ENCODE measurements at regions not wholly inside any gene's neighbourhood (a gene's known extent, or its start where the extent isn't known, plus 50 kb on each side); places are given as distances from the start of the nearest gene placed in this dataset.
"Not testable (repeated sequence)": the region's sequence is repeated elsewhere in the genome, so short reads cannot be mapped to it uniquely, and the experiment has no call there.

DNA sequence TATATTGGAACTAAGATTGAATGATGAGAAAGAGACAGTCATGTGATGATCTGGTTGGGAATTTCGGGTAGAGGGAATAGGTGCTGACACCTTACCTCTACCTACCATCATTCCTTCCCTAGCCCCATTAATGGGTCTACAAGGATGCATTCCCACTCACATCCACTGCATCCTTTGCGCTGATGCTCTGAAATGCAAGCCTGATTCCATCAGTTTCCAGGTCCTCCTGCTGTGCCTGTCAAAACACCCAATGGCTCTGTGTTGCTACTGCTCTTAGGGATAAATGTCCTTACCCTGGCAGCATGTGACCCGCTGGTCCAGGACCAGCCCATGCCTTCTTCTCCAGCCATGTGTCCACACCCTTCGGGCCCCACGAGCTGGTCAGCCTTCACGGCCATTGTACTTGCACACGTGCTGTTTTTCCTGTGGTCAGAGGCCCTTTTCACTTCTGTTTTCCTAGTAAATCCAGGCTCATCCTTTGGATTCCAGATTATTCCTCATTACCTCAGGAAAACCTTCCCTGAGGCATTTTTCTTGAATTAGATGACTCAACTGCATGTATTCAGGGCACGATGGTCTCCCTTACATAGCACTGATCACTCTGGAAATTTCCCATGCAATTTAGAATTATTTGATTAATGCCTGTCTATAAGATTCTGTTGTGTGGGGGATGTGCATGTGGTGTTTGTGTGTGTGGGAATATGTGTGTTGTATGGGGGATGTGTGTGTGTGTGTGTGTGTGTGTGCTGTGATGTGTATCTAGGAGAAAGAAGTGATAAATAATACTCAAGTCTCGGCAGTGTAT is 185.0 kb downstream of the DIRAS2 start:
- no peak for DNase-seq

DNA sequence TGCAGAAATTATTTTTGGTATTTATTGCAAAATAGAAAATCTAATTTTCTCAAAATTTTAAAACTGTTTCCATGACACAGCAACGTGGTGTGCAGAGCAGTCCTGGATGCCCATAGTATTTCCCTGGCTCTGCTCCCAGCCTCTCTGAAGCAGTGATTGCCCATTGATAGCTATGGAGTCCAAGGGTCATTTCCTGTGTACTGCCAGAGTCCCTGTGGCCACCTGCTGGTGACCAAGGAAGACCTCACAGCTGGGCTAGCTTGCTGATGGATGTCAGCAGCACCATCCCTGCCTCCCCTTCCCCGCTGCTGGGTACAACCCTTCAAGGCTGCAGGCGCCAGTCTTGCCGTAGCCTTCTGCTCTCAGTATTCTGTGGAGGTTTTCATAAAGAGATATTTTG is 184.1 kb downstream of the DIRAS2 start:
- DNase-seq, result no peak

DNA sequence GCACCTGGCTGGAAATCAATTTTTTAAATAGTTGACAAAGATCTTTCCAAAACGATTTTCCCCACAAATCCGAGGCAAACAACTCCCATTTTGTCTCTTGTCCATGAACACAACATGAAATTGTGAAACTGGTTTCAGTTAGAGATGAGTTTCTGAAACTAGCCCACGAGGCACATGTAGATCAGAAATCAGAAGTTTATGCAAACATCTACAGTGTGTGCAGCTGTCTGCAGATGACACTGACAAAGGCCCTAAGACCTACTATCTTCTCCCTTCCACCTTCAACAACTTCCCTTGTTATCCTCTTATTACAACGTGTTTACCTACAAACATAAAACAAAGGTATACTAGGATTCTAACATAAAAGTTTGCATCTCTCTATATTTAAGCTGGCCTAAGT is 183.3 kb downstream of the DIRAS2 start:
- no peak for DNase-seq

- no peak for DNase-seq
These were observed 182.4 kb downstream of the DIRAS2 start for GRCh38 chr9:90460220-90460619.

- no peak for DNase-seq
These were observed 177.6 kb downstream of the DIRAS2 start for GRCh38 chr9:90464978-90465377.

- DNase-seq, result no peak
These were observed 176.2 kb downstream of the DIRAS2 start for GRCh38 chr9:90466441-90466840.

- DNase-seq, result no peak
These were observed 173.2 kb downstream of the DIRAS2 start for GRCh38 chr9:90469435-90469834.

DNA sequence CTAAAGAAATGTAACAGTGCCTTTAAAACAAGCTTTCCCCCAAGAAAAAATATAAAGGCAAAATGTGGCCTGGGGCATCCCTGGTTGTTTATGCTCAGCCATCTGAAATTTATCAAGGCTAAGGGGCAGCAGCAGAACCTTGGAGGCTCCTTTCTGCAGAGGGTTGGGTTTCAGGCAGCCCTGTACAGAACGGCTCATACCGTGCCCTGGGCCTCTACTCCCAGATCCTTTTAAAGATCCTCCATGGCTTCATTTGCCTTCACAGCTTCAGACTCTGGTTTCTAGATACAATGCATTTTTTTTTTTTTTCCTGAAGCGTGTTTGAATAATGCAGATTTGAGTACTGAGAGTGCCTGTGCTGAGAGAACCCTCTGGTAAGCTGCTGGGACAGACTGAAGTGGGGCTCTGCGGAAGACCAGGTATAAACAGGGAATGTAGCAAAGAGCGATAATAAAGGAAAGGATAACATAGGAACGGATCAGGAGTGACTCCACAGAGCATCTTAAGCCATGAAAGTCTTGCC is 172.7 kb downstream of the DIRAS2 start:
- DNase-seq, result no peak

DNA sequence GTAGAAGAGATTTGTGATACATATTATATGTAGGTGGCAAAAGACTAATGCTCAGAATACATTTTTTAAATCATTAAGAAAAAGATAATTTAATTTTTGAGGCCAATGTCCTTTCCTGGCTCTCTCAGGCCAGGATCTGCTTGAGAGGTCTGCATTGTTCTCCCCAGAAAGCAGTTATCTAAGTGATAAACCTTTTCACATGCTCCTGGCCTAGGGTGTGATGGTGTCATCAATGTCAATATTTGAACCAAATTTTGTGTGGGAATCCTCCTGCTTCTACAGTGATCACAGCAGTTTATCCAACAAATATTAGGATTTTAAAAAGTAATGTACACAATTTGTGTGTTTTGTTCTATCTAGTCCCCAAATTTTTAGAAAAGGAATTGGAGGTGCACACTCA is 166.6 kb downstream of the DIRAS2 start:
- no peak for DNase-seq

DNA sequence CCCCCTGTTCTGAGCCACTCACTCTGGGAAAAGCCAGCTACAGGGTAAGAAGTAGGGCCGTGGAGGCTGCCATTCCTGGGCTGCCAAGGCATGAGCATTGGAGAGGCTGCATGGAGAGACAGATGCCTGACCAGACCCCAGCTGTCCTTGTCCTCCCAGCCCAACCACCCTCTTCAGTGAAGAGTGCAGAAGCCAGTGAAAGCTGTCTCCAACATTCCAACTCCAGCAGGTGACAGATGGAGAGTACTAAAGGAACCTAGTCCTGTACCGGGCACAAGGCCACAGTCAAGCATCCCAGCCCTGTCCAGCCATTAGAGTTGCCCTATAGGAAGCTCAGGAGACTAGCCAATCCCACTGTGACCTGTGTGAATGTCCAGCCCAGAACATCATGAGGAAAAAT is 165.1 kb downstream of the DIRAS2 start:
- no peak for DNase-seq

DNA sequence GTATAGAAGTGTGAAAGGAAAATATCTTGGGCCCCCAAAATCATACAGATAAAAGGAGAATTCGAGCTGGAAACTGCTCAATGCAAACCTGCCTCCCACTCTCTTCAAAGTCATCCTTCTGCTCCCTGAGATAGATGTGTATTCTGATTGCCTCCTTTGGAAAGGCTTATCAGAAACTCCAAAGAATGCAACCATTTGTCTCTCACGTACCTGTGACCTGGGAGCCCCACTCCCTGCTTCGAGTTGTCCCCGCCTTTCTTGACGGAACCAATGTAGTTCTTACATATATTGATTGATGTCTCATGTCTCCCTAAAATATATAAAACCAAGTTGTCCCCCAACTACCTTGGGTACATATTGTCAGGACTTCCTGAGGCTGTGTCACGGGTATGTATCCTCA is 163.8 kb downstream of the DIRAS2 start:
- no peak for DNase-seq

GRCh38 chr9:90485028-90485427 is 157.6 kb downstream of the DIRAS2 start:
- DNase-seq, result no peak

GRCh38 chr9:90489066-90489465 is 153.6 kb downstream of the DIRAS2 start:
- no peak for DNase-seq

DNA sequence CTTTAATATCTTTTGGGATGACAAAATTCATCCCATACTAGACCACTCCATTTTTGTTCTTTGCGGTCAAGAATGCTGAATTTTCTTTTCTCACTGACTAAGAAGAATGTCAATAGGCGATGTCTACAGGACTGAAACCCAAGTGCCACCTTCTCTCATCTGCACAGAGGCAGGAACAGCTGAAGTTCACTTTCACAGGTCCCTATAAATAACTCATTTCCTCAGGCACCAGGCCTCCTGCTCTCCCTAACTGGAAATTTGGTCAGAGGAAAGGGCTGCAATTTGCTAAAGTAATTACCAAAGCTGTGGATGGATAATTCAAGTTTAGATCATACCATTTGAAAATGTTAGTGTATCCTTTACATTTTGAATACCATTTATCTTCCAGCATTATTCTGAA is 142.9 kb downstream of the DIRAS2 start:
- DNase-seq, result no peak

GRCh38 chr9:90502134-90502533 is 140.5 kb downstream of the DIRAS2 start:
- no peak for DNase-seq

GRCh38 chr9:90504486-90504885 is 138.1 kb downstream of the DIRAS2 start:
- DNase-seq, result no peak

- DNase-seq, result no peak
These were observed 136.9 kb downstream of the DIRAS2 start for GRCh38 chr9:90505695-90506094.

- DNase-seq, result not testable (repeated sequence)
These were observed 136.2 kb downstream of the DIRAS2 start for GRCh38 chr9:90506402-90506801.

GRCh38 chr9:90507621-90508020 is 135.0 kb downstream of the DIRAS2 start:
- no peak for DNase-seq

- no peak for DNase-seq
These were observed 133.7 kb downstream of the DIRAS2 start for GRCh38 chr9:90508940-90509339.

GRCh38 chr9:90511711-90512110 is 130.9 kb downstream of the DIRAS2 start:
- no peak for DNase-seq

GRCh38 chr9:90514877-90515276 is 127.7 kb downstream of the DIRAS2 start:
- DNase-seq, result no peak

GRCh38 chr9:90515510-90515909 is 127.1 kb downstream of the DIRAS2 start:
- no peak for DNase-seq

GRCh38 chr9:90517103-90517502 is 125.5 kb downstream of the DIRAS2 start:
- DNase-seq, result no peak

All from CD4-positive, alpha-beta T cell treated with Interleukin-12 subunit alpha and Interleukin-12 subunit beta, for 1 hour (primary cell).